Embryonic facial prominence (tissue), 1 donor: ENCODE measurements at regions not wholly inside any gene's neighbourhood (a gene's known extent, or its start where the extent isn't known, plus 50 kb on each side); places are given as distances from the start of the nearest gene placed in this dataset.

Source experiments
- DNase-seq: peaks from one replicate; pipeline ENCODE4 v3.0.0-alpha.2; 2016; ENCODE audit errors: extremely low spot score

GRCh38 chr5:54927097-54927746, 58.2 kb downstream of the ESM1 start:
- DNase-seq: no peak

GRCh38 chr5:54924487-54924886, 60.9 kb downstream of the ESM1 start:
- no peak for DNase-seq

GRCh38 chr5:54917323-54917722, 68.1 kb downstream of the ESM1 start:
- no peak for DNase-seq

- no peak for DNase-seq
Observed at GRCh38 chr5:54915466-54916027, 69.8 kb downstream of the ESM1 start.

GRCh38 chr5:54912021-54912420, 73.4 kb downstream of the ESM1 start:
- no peak for DNase-seq

GRCh38 chr5:54909911-54910870, 75.2 kb downstream of the ESM1 start:
- DNase-seq: no peak

- DNase-seq: no peak
Observed at GRCh38 chr5:54908774-54909525, 76.4 kb downstream of the ESM1 start.

GRCh38 chr5:54905942-54906537, 79.4 kb downstream of the ESM1 start:
- no peak for DNase-seq

GRCh38 chr5:54905246-54905795, 80.1 kb downstream of the ESM1 start:
- DNase-seq: no peak

- DNase-seq: no peak
Observed at GRCh38 chr5:54904425-54904824, 81.0 kb downstream of the ESM1 start.

GRCh38 chr5:54902791-54903473, 82.5 kb downstream of the ESM1 start:
- DNase-seq: no peak

- no peak for DNase-seq
Observed at GRCh38 chr5:54900984-54901725, 84.2 kb downstream of the ESM1 start.

GRCh38 chr5:54897001-54897400, 88.4 kb downstream of the ESM1 start:
- no peak for DNase-seq

- DNase-seq: no peak
Observed at GRCh38 chr5:54895816-54896341, 89.5 kb downstream of the ESM1 start.

GRCh38 chr5:54894957-54895815, 90.2 kb downstream of the ESM1 start:
- no peak for DNase-seq

GRCh38 chr5:54889826-54890225, 95.6 kb downstream of the ESM1 start:
- DNase-seq: no peak

- no peak for DNase-seq
Observed at GRCh38 chr5:54887663-54888062, 97.7 kb downstream of the ESM1 start.

- DNase-seq: no peak
Observed at GRCh38 chr5:54886866-54887265, 98.5 kb downstream of the ESM1 start.

- no peak for DNase-seq
Observed at GRCh38 chr5:54885636-54886035, 99.8 kb downstream of the ESM1 start.
